Left lung (tissue), 4 donors: ENCODE measurements at regions not wholly inside any gene's neighbourhood (a gene's known extent, or its start where the extent isn't known, plus 50 kb on each side); places are given as distances from the start of the nearest gene placed in this dataset.

ENCODE experiments used
- ATAC-seq: fragments of 200-7000 bp; cut with Tn5 transposase; one replicate; pipeline ENCODE4 v1.9.1; 2020; ENCODE audit warnings: moderate library complexity
- DNase-seq, 4 donors: peaks; one replicate each; pipeline ENCODE4 v3.0.0-alpha.2; 2013 to 2020
- H3K27ac ChIP-seq, 2 donors: fragments of 200-600 bp; sonication (generic) in 1 of 2; one replicate each; pipeline versions ENCODE4 v1.5.0 to v1.8.0; 2020 to 2021
- H3K27me3 ChIP-seq, 2 donors: fragments of 200-600 bp; sonication (generic) in 1 of 2; one replicate each; pipeline versions ENCODE4 v1.5.0 to v1.8.0; 2020 to 2021
- H3K36me3 ChIP-seq, 2 donors: fragments of 200-600 bp; sonication (generic) in 1 of 2; one replicate each; pipeline versions ENCODE4 v1.5.0 to v1.8.0; 2020 to 2021
- H3K4me1 ChIP-seq, 2 donors: fragments of 200-600 bp; one replicate each; pipeline ENCODE4 v1.8.0; 2021
- H3K4me3 ChIP-seq, 2 donors: fragments of 200-600 bp; sonication (generic) in 1 of 2; one replicate each; pipeline versions ENCODE4 v1.5.0 to v1.8.0; 2020 to 2021; ENCODE audit warnings: mild to moderate bottlenecking in 1 of 2
- H3K9me3 ChIP-seq, 2 donors: fragments of 200-600 bp; sonication (generic) in 1 of 2; one replicate each; pipeline versions ENCODE4 v1.5.0 to v1.8.0; 2020 to 2021
- CTCF ChIP-seq, 2 donors: fragments of 200-600 bp; sonication (generic) in 1 of 2; IDR thresholded peaks; one replicate each; pipeline versions ENCODE4 v1.5.0 to v1.8.0; 2021; ENCODE audit warnings: antibody characterized with exemption in 2 of 2
- intact Hi-C, 2 donors: fragments of 100-400 bp; cut with DNase I; formaldehyde crosslinking; loops; one replicate each; pipeline versions ENCODE4 v1.11.2 to v1.14.2; 2022
- donor health status: DM: no; HTN: yes; CAD: no.
- donor health status: DM: no; HTN: no; CAD: no.

GRCh38 chr5:125315306-125315705 lies 568.9 kb upstream of the ZNF608 start:
- intact Hi-C loops, result no loop called here

GRCh38 chr5:125316391-125316790 lies 570.0 kb upstream of the ZNF608 start:
- no peak overlapping the region for H3K4me3 ChIP-seq
- no peaks in the 10 kb centered on the region for H3K27me3 ChIP-seq
- TF ChIP-seq CTCF (IDR thresholded peaks at IDR 0.05), result no peak
- H3K27ac ChIP-seq, result no peak overlapping the region
- no peaks in the 10 kb centered on the region for H3K4me1 ChIP-seq
- H3K9me3 ChIP-seq, result peaks cover 0 to 13% of the 10 kb centered on the region in 2 donors
- no peaks in the 10 kb centered on the region for H3K36me3 ChIP-seq
- ATAC-seq (no peak), DNase-seq (no peak)
- intact Hi-C loops, result no loop called here

More at GRCh38 chr5:125315306-125315705, 568.9 kb upstream of the ZNF608 start:
- H3K36me3 ChIP-seq, result no peaks in the 10 kb centered on the region
- ATAC-seq, result no peak
- H3K27me3 ChIP-seq, result no peaks in the 10 kb centered on the region
- H3K4me1 ChIP-seq, result no peaks in the 10 kb centered on the region
- H3K9me3 ChIP-seq, result peaks cover 0 to 13% of the 10 kb centered on the region in 2 donors
- DNase-seq, result no peak
- no peak for TF ChIP-seq CTCF (IDR thresholded peaks at IDR 0.05)
- H3K4me3 ChIP-seq, result no peak overlapping the region
- no peak overlapping the region for H3K27ac ChIP-seq

- ATAC-seq (no peak), DNase-seq (no peak)
- Histone ChIP-seq H3K36me3 (no peaks in the 10 kb centered on the region), H3K27ac (no peak overlapping the region), H3K4me1 (no peaks in the 10 kb centered on the region), H3K9me3 (peaks cover 0 to 13% of the 10 kb centered on the region in 2 donors), H3K4me3 (no peak overlapping the region), H3K27me3 (no peaks in the 10 kb centered on the region)
- TF ChIP-seq CTCF (IDR thresholded peaks at IDR 0.05), result no peak
- intact Hi-C loops, result no loop called here
Observed at GRCh38 chr5:125316915-125317535, 570.6 kb upstream of the ZNF608 start.

- Histone ChIP-seq H3K27ac (no peak overlapping the region), H3K4me1 (no peaks in the 10 kb centered on the region), H3K36me3 (no peaks in the 10 kb centered on the region), H3K27me3 (no peaks in the 10 kb centered on the region), H3K4me3 (no peak overlapping the region), H3K9me3 (peaks cover 0 to 13% of the 10 kb centered on the region in 2 donors)
- no peak for ATAC-seq
- intact Hi-C loops, result no loop called here
- TF ChIP-seq CTCF (IDR thresholded peaks at IDR 0.05), result no peak
- no peak for DNase-seq
Observed at GRCh38 chr5:125317536-125317995, 571.1 kb upstream of the ZNF608 start.

- no peaks in the 10 kb centered on the region for H3K9me3 ChIP-seq
- no peak overlapping the region for H3K4me3 ChIP-seq
- no peaks in the 10 kb centered on the region for H3K36me3 ChIP-seq
- H3K4me1 ChIP-seq, result peaks cover 0 to 4% of the 10 kb centered on the region in 2 donors
- DNase-seq (no peak), ATAC-seq (no peak)
- no peak for TF ChIP-seq CTCF (IDR thresholded peaks at IDR 0.05)
- no peak overlapping the region for H3K27ac ChIP-seq
- intact Hi-C loops, result no loop called here
- H3K27me3 ChIP-seq, result no peaks in the 10 kb centered on the region
Observed at GRCh38 chr5:125321654-125322053, 575.2 kb upstream of the ZNF608 start.
